ENCODE measurements at regions not wholly inside any gene's neighbourhood (a gene's known extent, or its start where the extent isn't known, plus 50 kb on each side); places are given as distances from the start of the nearest gene placed in this dataset.
"Not testable (repeated sequence)": the region's sequence is repeated elsewhere in the genome, so short reads cannot be mapped to it uniquely, and the experiment has no call there.

DNA sequence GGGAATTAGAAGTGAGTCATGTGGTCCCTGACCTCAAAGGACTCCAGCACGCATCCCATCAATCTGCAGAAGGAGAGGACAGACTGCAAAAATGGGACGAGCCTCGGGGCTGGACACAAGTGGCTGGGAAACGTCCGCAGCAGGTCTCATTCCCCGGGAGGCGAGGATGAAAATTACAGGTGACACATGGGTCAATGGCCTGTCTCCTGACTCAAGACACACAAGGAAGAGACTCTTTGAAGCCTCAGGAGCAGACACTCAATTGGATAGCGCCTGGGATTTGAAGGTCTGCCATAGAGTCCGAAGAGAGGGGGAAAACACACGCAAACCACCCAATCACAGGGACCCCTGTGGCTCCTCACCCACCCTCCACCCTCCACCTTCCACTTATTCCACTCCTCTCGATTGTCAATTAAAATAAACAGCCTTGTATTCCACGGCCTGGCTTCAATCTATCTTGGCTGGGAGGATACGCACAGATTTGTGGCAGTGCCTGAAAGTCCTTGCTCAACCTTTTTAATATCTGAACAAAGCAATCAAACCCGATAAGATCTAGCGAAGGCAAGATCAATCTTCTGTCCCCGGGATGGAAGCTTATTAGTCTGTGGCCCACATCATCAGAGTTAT, 101.8 kb upstream of the CADM1 start:
- no peak for FAIRE-seq

DNA sequence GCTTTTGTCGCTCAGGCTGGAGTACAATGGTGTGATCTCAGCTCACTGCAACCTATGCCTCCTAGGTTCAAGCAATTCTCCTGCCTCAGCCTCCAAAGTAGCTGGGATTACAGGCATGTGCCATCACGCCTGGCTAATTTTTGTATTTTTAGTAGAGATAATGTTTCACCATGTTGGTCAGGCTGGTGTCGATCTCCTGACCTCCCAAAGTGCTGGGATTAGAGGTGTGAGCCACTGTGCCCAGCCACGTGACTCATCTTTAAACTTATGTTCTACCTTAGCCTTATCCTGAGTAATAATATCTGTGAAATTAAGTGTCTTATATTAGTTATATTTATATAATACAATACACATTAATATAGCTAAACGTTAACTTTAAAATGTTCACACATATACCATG, 101.2 kb upstream of the CADM1 start:
- not testable (repeated sequence) for FAIRE-seq

DNA sequence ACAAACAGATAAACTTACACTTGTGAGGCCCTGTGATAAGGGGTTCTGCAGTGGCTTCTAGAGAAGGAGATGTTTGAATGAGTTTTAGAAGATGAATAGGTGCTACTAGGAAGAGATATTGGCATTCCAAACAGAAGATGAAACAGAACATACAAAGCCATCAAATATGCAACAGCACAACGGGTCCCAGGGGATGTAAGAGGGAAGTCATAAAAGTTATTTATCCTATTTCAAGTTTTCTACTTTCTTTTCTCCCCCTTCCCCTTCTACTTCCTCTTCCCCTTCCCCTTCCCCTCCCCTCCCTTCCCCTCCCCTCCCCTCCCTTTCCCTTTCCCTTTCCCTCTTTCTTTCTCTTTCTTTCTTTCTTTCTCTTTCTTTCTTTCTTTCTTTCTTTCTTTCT, 94.9 kb upstream of the CADM1 start:
- FAIRE-seq, result no peak

DNA sequence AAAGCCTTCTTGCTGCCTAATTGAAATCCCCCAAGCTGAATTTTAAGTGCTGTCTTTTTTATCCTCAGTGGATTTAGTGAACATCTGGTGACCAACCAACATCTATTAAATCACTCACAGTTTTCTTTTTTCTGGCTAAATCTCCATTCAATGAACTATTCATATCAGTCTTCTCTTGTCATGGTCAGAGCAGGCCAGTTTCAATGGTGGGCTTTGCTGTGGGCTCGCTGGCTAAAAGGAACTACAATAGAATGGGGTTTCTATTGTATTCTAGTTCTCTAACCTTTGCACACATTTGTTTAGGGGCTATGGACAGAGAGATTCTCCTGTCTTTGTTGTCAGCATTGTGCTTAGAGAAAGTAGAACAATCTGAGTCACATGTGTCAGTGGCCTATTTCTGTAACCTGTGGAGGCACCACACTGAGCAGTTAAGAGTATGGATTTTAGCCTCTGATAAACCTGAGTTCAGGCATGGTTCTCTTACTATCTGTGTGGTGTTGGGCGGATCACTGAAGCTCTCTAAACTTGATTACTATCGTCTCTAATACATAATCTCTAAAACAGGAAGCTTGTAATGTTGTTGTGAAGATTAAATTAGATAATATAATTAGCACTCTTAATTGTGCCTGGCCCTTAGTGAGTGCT, 94.2 kb upstream of the CADM1 start:
- FAIRE-seq, result no peak

DNA sequence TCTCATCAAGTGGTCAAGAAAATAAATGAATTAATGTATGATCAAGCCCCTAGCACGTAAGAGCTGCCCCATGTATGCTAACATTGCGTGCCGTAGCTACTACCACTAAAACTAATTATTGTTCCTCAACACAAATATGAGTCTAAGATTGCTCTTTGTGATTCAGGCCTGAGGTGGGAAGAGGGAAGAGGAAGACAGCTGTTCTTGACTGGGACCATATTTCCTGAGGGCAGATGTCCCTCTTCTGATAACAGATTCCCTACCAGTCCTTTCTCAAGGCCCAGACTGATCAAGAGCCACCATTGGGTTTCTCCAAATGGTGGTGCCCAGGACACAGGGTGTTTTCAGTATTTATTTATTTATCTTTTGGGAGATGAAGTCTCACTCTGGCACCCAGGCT, 87.2 kb upstream of the CADM1 start:
- no peak for FAIRE-seq

DNA sequence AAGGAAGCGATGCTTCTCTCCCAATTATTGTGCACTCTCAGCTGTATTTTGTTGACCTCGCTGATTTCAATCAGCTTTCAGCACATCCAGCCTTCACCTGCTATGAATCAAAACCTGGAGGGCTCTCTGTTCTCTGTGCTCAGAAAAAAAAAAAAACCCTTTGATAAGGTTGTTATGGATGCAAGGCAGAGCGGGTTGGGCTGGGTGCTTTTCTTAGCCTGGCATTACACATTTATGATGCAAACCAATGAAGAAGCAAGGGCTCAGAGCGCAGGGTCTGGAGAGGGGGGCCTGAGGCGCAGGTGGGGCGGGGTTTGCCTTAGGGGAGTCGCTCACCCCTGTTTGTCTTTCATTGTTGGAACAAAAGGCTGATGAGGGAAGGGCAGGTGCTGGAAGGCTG, 86.0 kb upstream of the CADM1 start:
- no peak for FAIRE-seq

DNA sequence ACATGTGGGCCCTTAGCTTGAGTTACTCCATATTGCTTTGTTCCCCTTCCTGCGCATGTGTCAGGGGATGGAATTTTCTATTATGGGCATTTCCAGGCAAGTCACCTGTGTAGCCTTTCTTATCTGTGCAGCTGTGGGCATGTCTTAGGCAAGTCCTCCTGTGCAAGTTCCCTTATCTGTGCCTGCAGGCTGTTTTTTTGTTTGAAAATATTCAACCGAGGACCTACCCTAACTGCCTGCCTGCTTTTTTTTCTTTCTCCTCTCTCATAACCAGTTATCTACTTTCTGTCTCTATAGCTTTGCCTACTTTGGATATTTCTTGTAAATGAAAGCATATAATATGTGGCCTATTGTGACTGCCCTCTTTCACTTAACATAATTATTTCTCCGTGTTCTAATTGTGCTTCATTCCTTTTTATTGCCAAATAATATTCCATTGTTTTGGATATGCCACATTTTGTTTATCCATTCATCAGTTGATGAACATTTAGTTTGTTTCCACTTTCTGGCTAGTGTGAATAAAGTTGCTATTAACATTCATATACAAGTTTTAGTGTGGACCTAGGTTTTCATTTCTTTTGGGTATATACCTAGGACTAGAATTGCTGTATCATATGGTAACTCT, 83.6 kb upstream of the CADM1 start:
- FAIRE-seq, result no peak

DNA sequence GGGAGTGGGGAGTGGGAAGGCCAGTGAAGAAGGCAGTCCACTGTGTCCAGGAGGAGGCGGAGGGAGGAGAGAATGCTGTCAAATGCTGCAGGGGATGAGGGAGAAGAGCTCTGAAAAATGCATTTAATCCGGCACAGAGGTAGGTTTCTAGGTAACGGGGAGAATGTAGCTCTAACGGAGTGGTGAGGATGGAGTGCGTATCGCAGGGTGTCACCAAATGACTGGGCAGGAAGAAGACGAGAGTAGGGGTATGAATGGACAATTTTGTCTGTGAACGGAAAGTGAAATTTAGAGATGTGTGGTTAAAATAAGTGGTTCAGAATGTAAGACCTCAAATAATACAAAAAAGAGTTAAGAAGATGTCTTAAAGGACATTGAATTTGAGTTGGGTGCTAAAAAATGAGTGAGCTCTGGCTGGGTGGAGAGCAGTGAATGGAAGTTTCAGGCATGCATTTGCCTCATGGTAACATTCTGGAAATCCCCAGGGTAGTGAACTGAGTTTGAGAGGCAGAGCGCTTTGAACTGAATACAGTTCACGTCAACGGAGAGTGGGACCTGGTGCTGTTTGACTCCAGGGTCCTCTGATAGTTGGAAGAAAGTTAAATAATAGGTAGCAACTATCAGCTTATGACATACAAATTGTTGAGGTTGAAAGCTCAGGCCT, 81.3 kb upstream of the CADM1 start:
- no peak for FAIRE-seq

DNA sequence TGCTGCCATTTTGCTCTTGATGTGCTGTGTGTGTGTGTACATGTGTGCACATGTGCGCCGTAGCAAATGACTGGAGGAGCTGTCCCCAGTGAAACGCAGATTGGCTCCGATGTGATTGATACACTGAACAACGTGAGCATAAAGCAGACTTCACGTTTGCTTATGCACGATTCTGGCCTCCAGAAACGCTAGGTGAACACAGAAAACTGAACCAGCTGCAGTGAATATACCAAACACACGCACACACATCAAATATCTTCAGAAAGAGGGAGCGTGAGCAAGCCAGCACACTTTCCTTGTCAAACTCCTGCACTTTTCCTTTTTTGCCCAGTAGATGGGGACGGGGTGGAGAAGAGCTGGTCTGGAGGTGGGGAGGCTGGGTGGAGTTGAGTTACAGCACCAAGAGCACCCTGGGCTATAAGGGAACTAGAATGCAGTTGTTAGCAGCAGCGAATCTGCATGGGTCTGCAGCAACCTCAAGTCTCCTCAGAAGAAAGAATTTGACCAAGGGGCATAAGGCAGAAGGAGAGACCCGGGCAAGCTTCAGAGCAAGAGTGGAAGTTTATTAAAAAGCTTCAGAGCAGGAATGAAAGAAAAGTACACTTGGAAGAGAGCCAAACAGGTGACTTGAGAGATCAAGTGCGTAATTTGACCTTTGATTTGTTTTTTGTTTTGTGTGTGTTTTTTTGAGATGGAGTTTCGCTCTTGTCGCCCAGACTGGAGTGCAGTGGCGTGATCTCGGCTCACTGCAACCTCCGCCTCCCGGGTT, 77.8 kb upstream of the CADM1 start:
- no peak for FAIRE-seq

DNA sequence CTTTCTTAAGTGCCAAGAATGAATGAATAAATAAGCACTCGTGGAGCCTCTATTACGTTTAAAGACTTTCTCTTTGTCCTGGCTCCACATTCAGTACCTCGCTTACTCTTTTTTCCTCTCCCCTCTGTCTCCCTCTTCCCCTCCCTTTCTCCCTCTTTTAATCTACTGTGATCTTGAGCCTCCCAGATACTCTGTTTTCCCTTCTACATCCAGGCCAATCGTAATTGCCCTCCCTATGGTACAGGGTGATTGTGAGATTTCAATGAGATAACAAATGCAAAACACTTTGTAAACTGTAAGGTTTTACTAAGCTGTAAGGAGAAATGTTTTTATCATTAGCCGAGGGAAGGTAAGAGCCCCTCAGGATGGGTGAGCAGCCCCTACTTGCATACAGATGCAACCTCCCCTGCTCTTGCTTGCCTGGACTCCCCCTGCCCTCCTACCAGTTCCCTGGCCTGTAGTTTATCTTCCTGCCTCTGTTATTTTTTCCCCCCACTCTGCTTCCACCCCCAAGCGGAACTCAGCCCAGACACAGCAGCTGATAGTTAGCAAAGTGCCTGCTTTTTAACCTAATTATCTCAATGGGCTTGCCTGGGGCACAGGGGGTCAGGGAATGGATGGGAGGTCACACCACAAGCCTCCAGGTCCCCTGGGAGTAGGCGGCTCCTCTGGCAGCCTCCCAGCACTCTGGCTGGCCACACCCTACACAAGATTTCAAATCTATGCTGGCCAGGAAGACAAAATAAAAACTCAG, 76.9 kb upstream of the CADM1 start:
- FAIRE-seq, result no peak

DNA sequence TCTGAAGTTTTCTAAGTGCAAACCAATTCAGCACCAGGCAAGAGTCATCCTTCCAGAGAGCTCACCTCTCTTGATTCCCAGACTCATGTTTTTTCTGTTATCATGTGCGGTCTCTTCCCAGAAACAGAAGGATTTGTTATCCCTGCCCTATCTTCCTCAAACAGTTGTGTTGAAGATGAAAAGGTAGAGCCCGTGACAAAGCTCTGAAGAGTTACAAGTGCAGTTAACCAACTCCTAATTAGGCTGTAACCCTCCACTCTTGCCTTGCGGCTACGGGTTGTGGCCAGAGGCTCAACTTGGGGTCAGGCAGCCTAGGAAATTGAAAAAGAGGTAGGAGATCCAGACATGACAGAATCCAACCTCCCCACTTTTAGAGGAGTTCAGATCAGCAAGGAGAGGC, 76.2 kb upstream of the CADM1 start:
- no peak for FAIRE-seq

DNA sequence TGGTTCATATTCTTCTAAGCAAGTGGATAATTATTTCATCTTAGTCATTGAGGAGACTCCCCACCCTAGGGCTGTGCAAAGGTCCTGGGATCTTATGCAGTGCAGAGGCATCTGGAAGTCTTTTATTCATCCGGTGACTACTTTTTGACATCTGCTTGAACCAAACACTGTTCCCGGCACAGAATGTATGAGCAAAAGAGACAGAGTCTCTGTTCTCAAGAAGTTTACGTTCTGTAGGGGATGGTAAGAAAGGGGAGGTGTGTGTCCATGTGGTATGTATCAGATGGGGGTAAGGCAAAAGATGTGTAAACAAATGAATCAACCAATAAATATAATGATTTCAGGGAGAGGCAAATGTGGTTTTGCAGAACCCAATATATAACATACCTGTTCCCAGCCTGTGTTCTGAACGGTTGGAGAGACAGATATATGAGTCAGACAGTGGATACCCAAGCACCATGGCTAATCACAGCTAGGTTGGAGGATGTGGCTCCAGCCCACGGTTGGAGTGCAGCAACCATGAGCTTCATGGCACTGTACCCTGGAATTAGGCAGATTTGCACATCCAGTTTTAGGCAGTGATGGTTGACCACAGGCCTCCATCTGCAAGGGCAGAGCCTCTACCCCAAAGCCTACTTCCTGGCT, 75.1 kb upstream of the CADM1 start:
- no peak for FAIRE-seq

DNA sequence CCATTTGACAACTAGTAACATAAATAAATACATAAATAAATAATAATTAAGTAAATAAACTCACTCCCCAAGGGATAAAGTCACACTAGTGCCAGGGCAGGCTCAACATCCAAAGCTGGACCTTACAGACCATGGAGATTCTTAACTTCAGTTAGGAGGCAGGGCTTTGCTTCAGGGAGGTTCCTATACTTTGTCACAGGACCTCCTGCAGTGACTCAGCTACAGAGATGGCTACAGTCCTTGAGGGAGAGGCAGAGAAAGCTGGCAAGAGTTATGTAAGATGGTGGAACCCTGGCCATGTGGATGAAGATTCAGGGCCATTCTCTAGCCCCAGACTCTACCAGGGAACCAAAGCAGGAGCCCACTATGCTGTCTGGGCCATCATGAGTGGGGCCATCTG, 74.1 kb upstream of the CADM1 start:
- no peak for FAIRE-seq

DNA sequence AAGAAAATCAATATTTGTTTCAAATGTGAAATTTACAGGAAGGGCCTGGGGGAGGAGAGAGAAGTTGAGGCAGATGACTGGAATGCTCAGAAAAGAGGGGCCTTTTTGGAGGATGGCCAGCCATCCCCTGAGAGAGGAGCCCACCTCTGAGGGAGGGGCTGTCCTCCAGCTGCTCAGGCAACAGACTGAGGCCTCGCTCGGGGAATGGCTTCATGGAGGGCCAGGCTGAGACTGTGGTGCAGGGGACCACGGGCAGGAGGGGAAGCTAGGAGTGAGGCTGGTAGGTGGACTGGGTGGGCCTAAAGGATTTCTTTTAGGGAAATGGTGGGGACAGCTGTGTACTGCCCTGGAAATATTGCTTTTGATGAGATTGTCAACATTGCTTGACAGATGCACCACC, 73.5 kb upstream of the CADM1 start:
- no peak for FAIRE-seq

DNA sequence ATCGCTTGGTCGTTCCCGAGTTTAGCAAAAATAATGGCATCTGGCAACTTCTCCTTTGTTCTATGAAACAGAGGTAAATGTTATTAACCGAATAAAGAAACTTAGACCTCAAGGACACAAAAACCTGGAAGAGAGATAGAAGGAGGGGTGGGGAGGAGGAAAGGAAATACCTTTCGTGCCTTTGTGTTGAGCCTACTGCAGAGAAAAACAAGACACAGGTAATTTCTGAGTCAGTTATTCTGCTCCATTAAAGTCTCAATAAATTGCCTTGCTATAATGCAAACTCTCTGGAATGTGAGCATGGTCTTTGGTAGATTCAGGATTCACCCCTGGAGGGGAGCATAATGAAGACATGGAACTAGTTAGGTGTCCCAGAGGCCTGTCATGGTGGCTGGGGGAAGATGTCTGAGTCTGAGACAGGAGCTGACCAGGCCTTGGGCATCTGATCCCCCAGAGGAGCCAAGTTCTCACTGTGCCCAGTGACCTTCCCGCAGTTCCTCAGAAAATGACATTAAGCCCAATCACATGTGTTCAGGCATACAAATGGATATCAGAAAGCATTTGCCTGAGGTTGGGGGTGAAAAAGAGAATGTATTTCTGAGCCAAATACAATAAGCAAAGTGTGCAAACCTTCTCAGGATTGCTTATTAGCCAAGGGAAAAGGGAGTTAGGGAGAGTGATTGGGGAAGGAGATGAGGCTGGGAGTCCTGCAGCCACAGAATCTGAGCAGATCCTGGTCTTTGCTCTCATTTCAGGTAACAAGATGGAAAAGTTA, 72.6 kb upstream of the CADM1 start:
- no peak for FAIRE-seq

DNA sequence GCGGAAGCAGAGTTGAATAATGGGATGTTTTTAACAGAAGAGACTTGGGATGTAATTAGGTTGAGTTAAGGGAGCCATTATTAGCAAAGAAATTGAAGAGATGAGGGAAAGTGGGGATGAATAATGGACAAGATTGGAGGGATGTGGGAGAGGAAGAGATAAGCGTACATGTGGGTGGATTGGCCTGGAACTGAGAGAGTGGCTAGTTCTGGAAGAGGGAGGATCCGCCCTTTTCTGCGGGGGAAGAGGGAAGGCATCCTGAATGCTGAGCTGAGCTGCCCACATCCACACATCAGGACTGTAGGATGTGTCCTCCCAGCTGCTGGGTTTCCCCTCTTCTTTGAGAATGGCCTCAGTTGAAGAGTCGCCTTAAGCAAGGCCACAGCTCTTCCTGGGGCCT, 68.3 kb upstream of the CADM1 start:
- FAIRE-seq, result no peak

DNA sequence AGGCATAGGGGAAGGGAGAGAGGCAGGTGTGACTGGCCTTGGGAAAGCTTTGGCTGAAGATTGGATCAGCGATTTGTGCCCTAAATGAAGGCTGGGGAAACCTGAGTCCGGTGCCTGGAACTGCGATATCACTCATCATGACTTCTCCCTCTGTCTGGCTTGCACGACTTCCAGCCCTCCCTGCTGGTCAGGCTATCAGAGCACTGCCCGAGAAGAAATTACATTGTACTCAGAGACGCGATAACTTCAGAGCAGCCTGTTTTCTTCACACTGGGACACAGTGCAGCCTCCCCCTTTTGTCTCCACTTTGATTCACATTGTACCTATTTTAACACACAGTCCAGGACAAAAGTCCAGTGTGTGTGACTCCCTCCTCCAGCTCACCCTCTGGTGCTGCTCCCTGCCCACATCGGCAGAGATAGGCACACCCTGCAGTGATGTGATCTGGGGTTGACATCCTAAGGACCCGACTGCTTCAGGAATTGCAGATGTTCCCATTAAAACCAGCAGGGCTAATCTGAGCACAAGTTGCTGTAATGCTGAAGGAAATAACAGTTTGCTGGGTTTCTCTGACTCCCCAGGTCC, 62.1 kb upstream of the CADM1 start:
- FAIRE-seq, result no peak

DNA sequence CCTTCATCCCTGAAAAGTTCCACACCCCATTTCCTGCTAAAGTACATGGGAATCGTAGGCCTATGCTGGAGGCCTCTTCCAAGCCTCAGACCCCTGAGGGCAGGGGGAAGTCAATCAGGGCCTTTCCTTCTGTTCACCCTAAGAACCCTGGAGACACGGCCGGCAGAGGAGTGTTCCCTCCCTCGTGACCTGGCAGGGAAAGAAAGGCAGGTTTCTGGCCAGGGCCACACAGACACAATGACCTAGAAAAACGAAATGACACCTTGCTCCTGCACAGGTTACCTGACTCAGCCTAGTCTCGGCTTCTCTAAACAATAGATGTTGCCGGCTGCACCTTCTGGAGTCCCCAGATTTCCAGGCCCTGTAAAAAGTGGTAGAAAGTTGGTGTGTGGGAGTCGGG, 60.6 kb upstream of the CADM1 start:
- FAIRE-seq, result no peak

DNA sequence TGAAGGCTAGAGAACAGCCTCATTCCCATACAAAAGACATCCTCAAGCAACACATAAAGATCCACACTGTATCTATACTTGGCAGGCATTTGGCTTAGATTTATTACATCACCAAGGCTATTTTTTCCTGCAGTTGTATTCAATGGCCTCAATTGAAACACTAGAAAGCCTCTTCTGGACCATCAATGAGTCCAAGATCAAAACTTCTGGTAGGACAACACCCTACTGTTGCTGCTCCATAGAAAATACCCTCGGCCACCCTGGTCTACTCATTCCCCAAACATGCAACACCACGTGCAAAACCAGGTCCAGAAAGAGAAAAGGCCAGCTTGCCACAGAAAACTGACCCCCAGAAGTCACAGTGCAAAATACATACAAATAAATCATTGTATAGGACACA, 56.9 kb upstream of the CADM1 start:
- no peak for FAIRE-seq

DNA sequence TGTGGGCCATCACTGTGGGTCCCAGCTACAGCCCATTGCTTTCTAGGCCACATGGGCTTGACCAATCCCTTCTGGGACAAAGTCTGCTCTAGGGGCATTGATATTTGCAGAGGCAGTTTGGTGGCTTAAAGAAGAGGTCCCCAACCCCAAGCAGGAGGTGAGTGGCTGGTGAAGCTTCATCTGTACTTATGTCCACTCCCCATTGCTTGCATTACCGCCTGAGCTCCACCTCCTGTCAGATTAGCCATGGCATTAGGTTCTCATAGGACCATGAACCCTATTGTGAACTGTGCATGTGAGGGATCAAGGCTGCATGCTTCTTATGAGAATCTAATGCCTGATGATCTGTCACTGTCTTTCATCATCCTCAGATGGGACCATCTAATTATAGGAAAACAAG, 54.4 kb upstream of the CADM1 start:
- FAIRE-seq, result no peak

DNA sequence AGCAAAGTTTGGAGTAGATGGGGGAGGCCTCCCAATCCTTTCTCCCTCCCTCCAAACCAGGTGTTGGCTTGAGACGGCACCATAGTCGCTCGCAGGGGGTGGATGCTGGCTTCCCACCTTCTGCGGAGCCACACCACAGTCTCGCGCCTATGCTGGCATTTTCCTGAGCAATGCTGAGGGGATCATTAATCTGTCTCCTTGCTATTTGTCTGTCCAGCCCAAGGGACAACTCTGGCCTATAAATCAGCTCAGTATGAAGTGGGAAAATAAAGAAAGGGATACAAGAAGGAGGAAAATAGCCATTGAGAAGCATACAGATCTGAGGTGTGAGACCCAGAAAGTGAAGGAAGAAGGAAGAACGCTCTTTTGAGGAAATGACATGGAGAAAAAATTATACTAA, 53.5 kb upstream of the CADM1 start:
- no peak for FAIRE-seq

Measured in islet of Langerhans (tissue), 1 donor.